ENCODE measurements at regions not wholly inside any gene's neighbourhood (a gene's known extent, or its start where the extent isn't known, plus 50 kb on each side); places are given as distances from the start of the nearest gene placed in this dataset.
A peak's percentile ranks its signal among the peaks of the same experiment; 100 is the strongest.

GRCh38 chr15:85886309-85886811 is 91.6 kb upstream of the KLHL25 start:
- H4K20me1 ChIP-seq, result no peaks in the 10 kb centered on the region
- H3K27me3 ChIP-seq, result no peaks in the 10 kb centered on the region
- no peak overlapping the region for H3K27ac ChIP-seq
- H3K4me2 ChIP-seq, result no peak overlapping the region
- H3K36me3 ChIP-seq, result no peaks in the 10 kb centered on the region
- peaks cover 13% of the 10 kb centered on the region for H3K4me1 ChIP-seq
- TF ChIP-seq Cebpa-rat (IDR thresholded peaks at IDR 0.05), result no peak
- H3K4me3 ChIP-seq, result no peak overlapping the region
- no peak overlapping the region for H3K9ac ChIP-seq
- peaks cover 4% of the 10 kb centered on the region; the same call in 1 of the 2 replicates for H3K9me3 ChIP-seq

GRCh38 chr15:85889956-85890619 is 95.4 kb upstream of the KLHL25 start:
- H3K4me2 ChIP-seq, result peak overlapping the region; percentile 44
- no peaks in the 10 kb centered on the region for H3K36me3 ChIP-seq
- H3K4me1 ChIP-seq, result peaks cover 14% of the 10 kb centered on the region
- H3K9ac ChIP-seq, result no peak overlapping the region
- no peaks in the 10 kb centered on the region for H4K20me1 ChIP-seq
- H3K9me3 ChIP-seq, result no peaks in the 10 kb centered on the region
- no peaks in the 10 kb centered on the region for H3K27me3 ChIP-seq
- no peak overlapping the region for H3K4me3 ChIP-seq
- no peak overlapping the region for H3K27ac ChIP-seq
- no peak for TF ChIP-seq Cebpa-rat (IDR thresholded peaks at IDR 0.05)

GRCh38 chr15:85890620-85890980 is 95.9 kb upstream of the KLHL25 start:
- no peak overlapping the region for H3K27ac ChIP-seq
- TF ChIP-seq Cebpa-rat (IDR thresholded peaks at IDR 0.05), result no peak
- H3K9ac ChIP-seq, result no peak overlapping the region
- no peaks in the 10 kb centered on the region for H3K9me3 ChIP-seq
- no peaks in the 10 kb centered on the region for H4K20me1 ChIP-seq
- H3K4me1 ChIP-seq, result peaks cover 14% of the 10 kb centered on the region
- H3K36me3 ChIP-seq, result no peaks in the 10 kb centered on the region
- H3K27me3 ChIP-seq, result no peaks in the 10 kb centered on the region
- H3K4me3 ChIP-seq, result no peak overlapping the region
- peak overlapping the region; percentile 44 for H3K4me2 ChIP-seq

- H4K20me1 ChIP-seq, result no peaks in the 10 kb centered on the region
- TF ChIP-seq Cebpa-rat (IDR thresholded peaks at IDR 0.05), result no peak
- H3K27ac ChIP-seq, result no peak overlapping the region
- H3K27me3 ChIP-seq, result no peaks in the 10 kb centered on the region
- peak overlapping the region; percentile 44; the same call in 1 of the 2 replicates for H3K4me2 ChIP-seq
- no peaks in the 10 kb centered on the region for H3K9me3 ChIP-seq
- peaks cover 14% of the 10 kb centered on the region for H3K4me1 ChIP-seq
- H3K4me3 ChIP-seq, result no peak overlapping the region
- no peak overlapping the region for H3K9ac ChIP-seq
- H3K36me3 ChIP-seq, result no peaks in the 10 kb centered on the region
These were observed 96.7 kb upstream of the KLHL25 start for GRCh38 chr15:85891470-85891869.

GRCh38 chr15:85892232-85892631 is 97.5 kb upstream of the KLHL25 start:
- Histone ChIP-seq H3K27ac (no peak overlapping the region), H3K36me3 (no peaks in the 10 kb centered on the region), H3K4me2 (no peak overlapping the region), H3K4me3 (no peak overlapping the region), H3K4me1 (peaks cover 14% of the 10 kb centered on the region), H3K9me3 (no peaks in the 10 kb centered on the region), H3K27me3 (no peaks in the 10 kb centered on the region), H4K20me1 (no peaks in the 10 kb centered on the region), H3K9ac (no peak overlapping the region)
- no peak for TF ChIP-seq Cebpa-rat (IDR thresholded peaks at IDR 0.05)

- H3K9me3 ChIP-seq, result no peaks in the 10 kb centered on the region
- no peak overlapping the region for H3K27ac ChIP-seq
- H4K20me1 ChIP-seq, result no peaks in the 10 kb centered on the region
- H3K9ac ChIP-seq, result no peak overlapping the region
- H3K4me2 ChIP-seq, result no peak overlapping the region
- no peak overlapping the region for H3K4me3 ChIP-seq
- H3K36me3 ChIP-seq, result no peaks in the 10 kb centered on the region
- no peaks in the 10 kb centered on the region for H3K4me1 ChIP-seq
- no peak for TF ChIP-seq Cebpa-rat (IDR thresholded peaks at IDR 0.05)
- no peaks in the 10 kb centered on the region for H3K27me3 ChIP-seq
These were observed 102.6 kb upstream of the KLHL25 start for GRCh38 chr15:85897207-85897894.

- Histone ChIP-seq H3K36me3 (no peaks in the 10 kb centered on the region), H3K27me3 (no peaks in the 10 kb centered on the region), H3K4me3 (no peak overlapping the region), H4K20me1 (no peaks in the 10 kb centered on the region), H3K27ac (no peak overlapping the region), H3K9me3 (no peaks in the 10 kb centered on the region), H3K9ac (no peak overlapping the region), H3K4me1 (no peaks in the 10 kb centered on the region), H3K4me2 (no peak overlapping the region)
- no peak for TF ChIP-seq Cebpa-rat (IDR thresholded peaks at IDR 0.05)
These were observed 103.4 kb upstream of the KLHL25 start for GRCh38 chr15:85897895-85898717.

GRCh38 chr15:85899927-85900326 is 105.2 kb upstream of the KLHL25 start:
- H3K27ac ChIP-seq, result no peak overlapping the region
- H3K36me3 ChIP-seq, result no peaks in the 10 kb centered on the region
- no peaks in the 10 kb centered on the region for H4K20me1 ChIP-seq
- TF ChIP-seq Cebpa-rat (IDR thresholded peaks at IDR 0.05), result no peak
- H3K9ac ChIP-seq, result no peak overlapping the region
- H3K4me1 ChIP-seq, result no peaks in the 10 kb centered on the region
- H3K9me3 ChIP-seq, result no peaks in the 10 kb centered on the region
- H3K4me3 ChIP-seq, result no peak overlapping the region
- no peak overlapping the region for H3K4me2 ChIP-seq
- no peaks in the 10 kb centered on the region for H3K27me3 ChIP-seq

- Histone ChIP-seq H3K27ac (no peak overlapping the region), H3K4me3 (no peak overlapping the region), H4K20me1 (no peaks in the 10 kb centered on the region), H3K9me3 (no peaks in the 10 kb centered on the region), H3K36me3 (no peaks in the 10 kb centered on the region), H3K4me2 (no peak overlapping the region), H3K27me3 (no peaks in the 10 kb centered on the region), H3K9ac (no peak overlapping the region), H3K4me1 (peaks cover 8% of the 10 kb centered on the region; the same call in 1 of the 2 replicates)
- no peak for TF ChIP-seq Cebpa-rat (IDR thresholded peaks at IDR 0.05)
These were observed 111.2 kb upstream of the KLHL25 start for GRCh38 chr15:85905751-85906450.

Data from BLaER1 (cell line).